Tibial nerve (tissue), 3 donors: ENCODE measurements at regions not wholly inside any gene's neighbourhood (a gene's known extent, or its start where the extent isn't known, plus 50 kb on each side); places are given as distances from the start of the nearest gene placed in this dataset.

Source experiments
- CTCF ChIP-seq, 5 experiments: fragments of 200-600 bp in 3 of 5; fragments of 450-650 bp in 2 of 5; sonication (generic) in 3 of 5; IDR thresholded peaks; one replicate each; pipeline ENCODE4 v1.5.1; 2016 to 2019; ENCODE audit warnings: antibody characterized with exemption in 5 of 5, mild to moderate bottlenecking in 3 of 5, moderate library complexity in 2 of 5
- POLR2A ChIP-seq, 2 donors: fragments of 450-650 bp; IDR thresholded peaks; one replicate each; pipeline ENCODE4 v1.6.1; 2017; ENCODE audit warnings: antibody characterized with exemption in 2 of 2, mild to moderate bottlenecking in 2 of 2, moderate library complexity in 2 of 2

- TF ChIP-seq CTCF (IDR thresholded peaks at IDR 0.05) = no peak
- TF ChIP-seq POLR2A (IDR thresholded peaks at IDR 0.05) = no peak
These were observed 239.8 kb downstream of the CDC5L start for GRCh38 chr6:44627091-44627882.
